ENCODE measurements at regions not wholly inside any gene's neighbourhood (a gene's known extent, or its start where the extent isn't known, plus 50 kb on each side); places are given as distances from the start of the nearest gene placed in this dataset.
"Not testable (repeated sequence)": the region's sequence is repeated elsewhere in the genome, so short reads cannot be mapped to it uniquely, and the experiment has no call there.

- no peak for DNase-seq
These were observed 219.9 kb upstream of the IRS2 start for GRCh38 chr13:110006304-110006703.

- DNase-seq: no peak
These were observed 219.2 kb upstream of the IRS2 start for GRCh38 chr13:110005563-110005962.

- no peak for DNase-seq
These were observed 218.4 kb upstream of the IRS2 start for GRCh38 chr13:110004814-110005213.

GRCh38 chr13:110001670-110002275 lies 215.4 kb upstream of the IRS2 start:
- no peak for DNase-seq

- DNase-seq: no peak
These were observed 214.4 kb upstream of the IRS2 start for GRCh38 chr13:110000534-110001345.

- no peak for DNase-seq
These were observed 213.5 kb upstream of the IRS2 start for GRCh38 chr13:109999659-110000533.

- no peak for DNase-seq
These were observed 212.5 kb upstream of the IRS2 start for GRCh38 chr13:109998684-109999533.

- DNase-seq: no peak
These were observed 211.7 kb upstream of the IRS2 start for GRCh38 chr13:109998037-109998436.

- DNase-seq: not testable (repeated sequence)
These were observed 210.7 kb upstream of the IRS2 start for GRCh38 chr13:109997056-109997595.

GRCh38 chr13:109996404-109996960 lies 210.1 kb upstream of the IRS2 start:
- no peak for DNase-seq

DNA sequence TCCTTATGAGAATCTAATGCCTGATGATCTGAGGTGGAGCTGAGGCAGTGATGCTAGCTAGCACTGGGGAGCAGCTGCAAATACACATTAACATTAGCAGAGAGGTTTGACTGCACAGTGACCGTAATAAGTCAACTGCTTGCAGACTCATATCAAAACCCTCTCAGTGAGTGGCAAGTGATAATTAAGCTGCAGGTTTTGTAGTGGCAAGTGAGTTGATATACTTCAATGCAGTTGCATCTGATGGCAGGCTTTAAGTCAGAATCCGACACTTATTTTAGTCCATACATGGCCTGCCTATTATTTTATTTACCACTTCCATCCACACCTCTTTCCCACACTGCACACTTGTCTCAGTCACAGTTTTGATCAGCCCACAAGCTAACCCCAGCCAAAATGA lies 209.2 kb upstream of the IRS2 start:
- no peak for DNase-seq

DNA sequence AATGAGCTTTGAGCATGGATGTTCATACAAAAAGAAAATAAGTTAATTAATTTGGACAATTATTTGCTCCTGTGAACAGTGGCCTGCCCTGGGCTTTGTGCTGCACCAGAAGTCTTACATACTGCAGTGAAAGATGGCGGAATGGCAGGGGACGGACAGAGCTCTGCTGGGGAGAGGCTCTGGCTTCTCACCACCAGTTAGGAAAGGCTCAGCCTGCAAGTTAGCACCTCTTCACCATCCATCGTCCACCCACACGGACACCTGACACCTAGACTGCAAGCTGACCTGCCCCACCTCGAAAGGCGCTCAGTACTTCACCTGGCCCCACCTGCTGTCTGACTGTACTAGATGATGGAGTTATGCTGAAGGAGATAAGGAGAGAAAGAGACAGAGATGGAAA lies 203.9 kb upstream of the IRS2 start:
- no peak for DNase-seq

DNA sequence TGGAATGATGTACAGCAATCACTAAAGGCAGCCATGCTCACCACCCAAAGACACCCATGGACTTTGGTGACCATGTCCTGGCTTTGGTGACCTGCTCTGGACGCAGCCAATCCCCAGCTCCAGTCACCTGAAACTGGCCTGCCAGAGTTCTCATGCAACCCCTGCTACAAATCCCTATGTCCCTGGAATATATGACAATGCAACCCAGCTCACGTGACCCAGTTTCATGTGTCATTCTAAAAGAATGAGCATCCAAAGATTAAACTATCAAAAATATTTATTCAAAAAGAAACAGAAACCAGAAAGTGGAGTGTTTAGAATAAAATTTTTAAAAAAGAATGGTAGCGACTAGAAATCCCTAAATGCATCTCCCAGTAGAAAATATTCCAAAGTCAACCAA lies 203.3 kb upstream of the IRS2 start:
- DNase-seq: no peak

- DNase-seq: no peak
These were observed 202.8 kb upstream of the IRS2 start for GRCh38 chr13:109989155-109989554.

- DNase-seq: no peak
These were observed 200.5 kb upstream of the IRS2 start for GRCh38 chr13:109986851-109987250.

DNA sequence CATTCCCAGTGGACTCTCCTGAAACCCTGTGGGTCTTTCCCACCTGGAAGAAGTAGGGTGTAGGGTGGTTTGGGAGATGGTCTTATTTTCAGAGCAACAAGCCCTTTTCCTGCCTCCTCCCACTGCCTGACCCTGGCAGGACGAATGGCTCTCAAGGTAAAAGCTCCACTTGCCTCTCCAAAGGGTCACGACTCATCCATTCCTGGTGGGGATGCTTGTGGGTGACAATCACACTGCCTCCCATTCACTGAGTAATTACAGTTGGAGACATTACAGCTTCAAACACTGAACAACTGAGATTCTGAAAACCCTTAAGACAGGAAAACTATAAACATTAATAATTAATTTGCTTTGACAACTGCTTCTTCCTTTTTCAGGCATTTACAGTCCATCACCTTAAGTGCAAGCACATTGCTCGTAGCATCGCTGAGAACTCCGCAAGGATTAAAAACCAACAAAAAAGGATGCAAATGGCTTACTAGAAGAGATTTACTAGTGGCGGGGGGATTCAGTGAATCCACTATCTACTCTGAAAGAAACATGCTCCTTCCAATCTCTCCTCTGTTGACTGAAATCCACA lies 199.6 kb upstream of the IRS2 start:
- DNase-seq: no peak

GRCh38 chr13:109983447-109983846 lies 197.1 kb upstream of the IRS2 start:
- DNase-seq: no peak

DNA sequence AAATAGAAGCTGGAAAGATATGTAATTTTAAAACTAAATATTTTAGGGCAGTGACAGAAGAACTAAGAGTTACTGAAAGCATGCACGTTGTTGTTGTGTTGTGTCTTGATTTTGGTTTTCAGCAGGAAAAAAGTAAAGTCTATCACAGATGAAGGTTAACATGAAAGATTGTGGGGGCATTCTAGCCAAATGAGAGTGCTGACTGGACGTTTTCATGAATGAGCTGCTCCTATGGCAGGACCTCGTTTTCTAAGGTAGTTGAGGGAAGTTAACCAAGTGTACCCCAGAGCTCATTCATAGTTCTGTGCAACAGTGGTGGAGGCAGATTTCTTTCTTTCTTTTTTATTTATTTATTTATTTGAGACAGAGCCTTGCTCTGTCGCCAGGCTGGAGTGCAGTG lies 194.6 kb upstream of the IRS2 start:
- DNase-seq: no peak

DNA sequence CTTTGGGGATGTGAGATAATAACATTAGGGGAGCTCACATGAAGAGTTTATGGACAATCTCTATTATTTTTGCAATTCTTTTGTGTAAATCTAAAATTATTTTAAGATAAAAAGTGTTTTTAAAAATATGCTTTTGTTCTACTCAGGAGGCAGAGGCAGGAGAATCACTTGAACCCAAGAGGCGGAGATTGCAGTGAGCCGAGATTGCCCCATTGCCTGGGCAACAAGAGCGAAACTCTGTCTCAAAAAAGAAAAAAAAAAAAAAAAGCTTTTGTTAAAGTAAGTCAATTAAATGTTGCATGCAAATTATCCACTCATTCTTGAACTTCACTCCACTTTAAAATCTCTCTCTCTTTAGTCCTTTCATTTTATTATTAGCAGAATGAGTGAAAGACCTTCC lies 193.3 kb upstream of the IRS2 start:
- DNase-seq: not testable (repeated sequence)

GRCh38 chr13:109979228-109979627 lies 192.8 kb upstream of the IRS2 start:
- no peak for DNase-seq

- DNase-seq: no peak
These were observed 191.0 kb upstream of the IRS2 start for GRCh38 chr13:109977212-109977968.
